Left colon (tissue), 2 donors: ENCODE measurements at regions not wholly inside any gene's neighbourhood (a gene's known extent, or its start where the extent isn't known, plus 50 kb on each side); places are given as distances from the start of the nearest gene placed in this dataset.
A peak's percentile ranks its signal among the peaks of the same experiment; 100 is the strongest.

Experiments
- ATAC-seq: fragments of 200-7000 bp; cut with Tn5 transposase; one replicate; pipeline ENCODE4 v1.9.1; 2020; ENCODE audit warnings: mild to moderate bottlenecking, moderate library complexity
- DNase-seq, 2 donors: peaks; one replicate each; pipeline ENCODE4 v3.0.0-alpha.2; 2020
- intact Hi-C, 2 donors: fragments of 100-400 bp; cut with DNase I in 1 of 2; cut with micrococcal nuclease in 1 of 2; formaldehyde crosslinking; loops; one replicate each; pipeline versions ENCODE4 v1.11.2 to v1.14.0; 2022; cut with DNase I, micrococcal nuclease
- donor health status: DM: no; HTN: no; CAD: no.
- donor health status: DM: yes; HTN: yes; CAD: no.

- ATAC-seq (no peak), DNase-seq (no peak)
- intact Hi-C loops: no loop called here
These were observed 142.5 kb upstream of the TNS3 start for GRCh38 chr7:47724335-47724982.

- ATAC-seq: no peak
- no peak for DNase-seq
- intact Hi-C loops: no loop called here
These were observed 140.2 kb upstream of the TNS3 start for GRCh38 chr7:47722126-47722525.

- no peak for ATAC-seq
- no peak for DNase-seq
- intact Hi-C loops: no loop called here
These were observed 139.8 kb upstream of the TNS3 start for GRCh38 chr7:47721670-47722069.

- ATAC-seq (no peak), DNase-seq (no peak)
- intact Hi-C loops: no loop called here
These were observed 139.0 kb upstream of the TNS3 start for GRCh38 chr7:47720907-47721244.

GRCh38 chr7:47720141-47720906, 138.4 kb upstream of the TNS3 start:
- intact Hi-C loops: no loop called here
- DNase-seq (peak; percentile 31 to 42), ATAC-seq (no peak)

- ATAC-seq (no peak), DNase-seq (no peak)
- intact Hi-C loops: no loop called here
These were observed 137.8 kb upstream of the TNS3 start for GRCh38 chr7:47719675-47720074.

- DNase-seq (no peak), ATAC-seq (no peak)
- intact Hi-C loops: no loop called here
These were observed 133.7 kb upstream of the TNS3 start for GRCh38 chr7:47715631-47716068.

- intact Hi-C loops: no loop called here
- DNase-seq: no peak
- no peak for ATAC-seq
These were observed 133.0 kb upstream of the TNS3 start for GRCh38 chr7:47714669-47715607.

- DNase-seq: no peak
- intact Hi-C loops: no loop called here
- no peak for ATAC-seq
These were observed 131.7 kb upstream of the TNS3 start for GRCh38 chr7:47713595-47713994.

- DNase-seq (no peak), ATAC-seq (no peak)
- intact Hi-C loops: no loop called here
These were observed 130.5 kb upstream of the TNS3 start for GRCh38 chr7:47712416-47712815.

- intact Hi-C loops: no loop called here
- no peak for DNase-seq
These were observed 129.9 kb upstream of the TNS3 start for GRCh38 chr7:47711776-47712175.

GRCh38 chr7:47710201-47710935, 128.5 kb upstream of the TNS3 start:
- DNase-seq (no peak), ATAC-seq (no peak)
- intact Hi-C loops: no loop called here

More at GRCh38 chr7:47711776-47712175, 129.9 kb upstream of the TNS3 start:
- ATAC-seq: no peak

GRCh38 chr7:47709451-47709850, 127.5 kb upstream of the TNS3 start:
- intact Hi-C loops: no loop called here
- ATAC-seq (no peak), DNase-seq (no peak)

GRCh38 chr7:47709051-47709450, 127.1 kb upstream of the TNS3 start:
- DNase-seq (no peak), ATAC-seq (no peak)
- intact Hi-C loops: no loop called here

- intact Hi-C loops: no loop called here
- no peak for ATAC-seq
- no peak for DNase-seq
These were observed 125.7 kb upstream of the TNS3 start for GRCh38 chr7:47707583-47707982.

- ATAC-seq: no peak
- intact Hi-C loops: no loop called here
These were observed 123.0 kb upstream of the TNS3 start for GRCh38 chr7:47704936-47705335.

GRCh38 chr7:47702080-47702479, 120.2 kb upstream of the TNS3 start:
- ATAC-seq: peak; percentile 63
- no peak for DNase-seq
- intact Hi-C loops: no loop called here

More at GRCh38 chr7:47704936-47705335, 123.0 kb upstream of the TNS3 start:
- DNase-seq: no peak

GRCh38 chr7:47698386-47698785, 116.5 kb upstream of the TNS3 start:
- ATAC-seq (no peak), DNase-seq (no peak)
- intact Hi-C loops: no loop called here

- DNase-seq: no peak
- no peak for ATAC-seq
- intact Hi-C loops: no loop called here
These were observed 115.6 kb upstream of the TNS3 start for GRCh38 chr7:47697543-47697942.
